ENCODE measurements at regions not wholly inside any gene's neighbourhood (a gene's known extent, or its start where the extent isn't known, plus 50 kb on each side); places are given as distances from the start of the nearest gene placed in this dataset.

DNA sequence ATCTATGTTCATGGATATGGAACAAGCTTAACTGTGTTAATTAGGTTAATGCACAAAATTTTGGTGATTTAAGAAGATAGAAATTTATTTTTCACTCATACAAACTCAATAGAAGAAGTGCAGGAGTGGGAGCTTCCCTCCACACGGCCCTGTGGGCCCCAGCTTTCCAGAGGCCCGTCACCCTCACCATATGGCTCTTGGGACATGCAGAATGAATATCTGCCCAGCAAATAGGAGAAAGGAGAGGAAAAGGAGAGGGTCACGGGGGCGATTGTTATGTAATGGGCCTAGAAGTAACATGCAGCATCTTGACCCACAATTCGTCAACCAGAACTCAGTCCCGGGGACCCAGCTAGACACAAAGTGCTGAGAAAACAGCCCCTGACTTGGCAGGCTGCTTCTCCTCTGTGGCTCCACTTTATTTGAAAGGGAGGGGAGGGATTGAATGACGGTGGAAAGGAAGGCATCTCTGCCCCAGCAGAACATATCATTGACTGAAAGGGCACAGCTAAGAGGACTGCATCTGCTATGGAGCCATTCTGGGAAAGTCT, 648.2 kb upstream of the ID2 start:
- TF ChIP-seq JUND (IDR thresholded peaks at IDR 0.05) (no peak), FOXA1 (IDR thresholded peaks at IDR 0.05) (no peak), NR2F2 (IDR thresholded peaks at IDR 0.05) (no peak)
- TF ChIP-seq, protein P1, sequence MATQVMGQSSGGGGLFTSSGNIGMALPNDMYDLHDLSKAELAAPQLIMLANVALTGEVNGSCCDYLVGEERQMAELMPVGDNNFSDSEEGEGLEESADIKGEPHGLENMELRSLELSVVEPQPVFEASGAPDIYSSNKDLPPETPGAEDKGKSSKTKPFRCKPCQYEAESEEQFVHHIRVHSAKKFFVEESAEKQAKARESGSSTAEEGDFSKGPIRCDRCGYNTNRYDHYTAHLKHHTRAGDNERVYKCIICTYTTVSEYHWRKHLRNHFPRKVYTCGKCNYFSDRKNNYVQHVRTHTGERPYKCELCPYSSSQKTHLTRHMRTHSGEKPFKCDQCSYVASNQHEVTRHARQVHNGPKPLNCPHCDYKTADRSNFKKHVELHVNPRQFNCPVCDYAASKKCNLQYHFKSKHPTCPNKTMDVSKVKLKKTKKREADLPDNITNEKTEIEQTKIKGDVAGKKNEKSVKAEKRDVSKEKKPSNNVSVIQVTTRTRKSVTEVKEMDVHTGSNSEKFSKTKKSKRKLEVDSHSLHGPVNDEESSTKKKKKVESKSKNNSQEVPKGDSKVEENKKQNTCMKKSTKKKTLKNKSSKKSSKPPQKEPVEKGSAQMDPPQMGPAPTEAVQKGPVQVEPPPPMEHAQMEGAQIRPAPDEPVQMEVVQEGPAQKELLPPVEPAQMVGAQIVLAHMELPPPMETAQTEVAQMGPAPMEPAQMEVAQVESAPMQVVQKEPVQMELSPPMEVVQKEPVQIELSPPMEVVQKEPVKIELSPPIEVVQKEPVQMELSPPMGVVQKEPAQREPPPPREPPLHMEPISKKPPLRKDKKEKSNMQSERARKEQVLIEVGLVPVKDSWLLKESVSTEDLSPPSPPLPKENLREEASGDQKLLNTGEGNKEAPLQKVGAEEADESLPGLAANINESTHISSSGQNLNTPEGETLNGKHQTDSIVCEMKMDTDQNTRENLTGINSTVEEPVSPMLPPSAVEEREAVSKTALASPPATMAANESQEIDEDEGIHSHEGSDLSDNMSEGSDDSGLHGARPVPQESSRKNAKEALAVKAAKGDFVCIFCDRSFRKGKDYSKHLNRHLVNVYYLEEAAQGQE (IDR thresholded peaks at IDR 0.05) = no peak
- no peaks in the 10 kb centered on the region for H3K4me1 ChIP-seq (ENCODE audit: control insufficient read depth in 4 of 4, insufficient read depth in 4 of 4, low read length in 3 of 4)
- H3K27me3 ChIP-seq (ENCODE audit: control insufficient read depth in 4 of 4, insufficient read depth in 4 of 4, low read length in 3 of 4) = no peaks in the 10 kb centered on the region
- no peak overlapping the region for H3K27ac ChIP-seq (ENCODE audit: low read depth in 1 of 2, low read length in 2 of 2)
- H3K4me3 ChIP-seq (ENCODE audit: low read depth in 1 of 3, low read length in 3 of 3) = no peak overlapping the region
- H3K9ac ChIP-seq (ENCODE audit: low read depth in 1 of 2, low read length in 2 of 2) = no peak overlapping the region
- 89% methylated on average over 7 of the region's 7 CpGs for WGBS
- no peak for DNase-seq (ENCODE audit: low spot score)
- H3K9me3 ChIP-seq (ENCODE audit: control insufficient read depth in 4 of 4, low read length in 3 of 4) = no peaks in the 10 kb centered on the region
- H3K36me3 ChIP-seq (ENCODE audit: control insufficient read depth in 4 of 4, insufficient read depth in 3 of 4, low read depth in 1 of 4, low read length in 3 of 4) = no peaks in the 10 kb centered on the region

DNA sequence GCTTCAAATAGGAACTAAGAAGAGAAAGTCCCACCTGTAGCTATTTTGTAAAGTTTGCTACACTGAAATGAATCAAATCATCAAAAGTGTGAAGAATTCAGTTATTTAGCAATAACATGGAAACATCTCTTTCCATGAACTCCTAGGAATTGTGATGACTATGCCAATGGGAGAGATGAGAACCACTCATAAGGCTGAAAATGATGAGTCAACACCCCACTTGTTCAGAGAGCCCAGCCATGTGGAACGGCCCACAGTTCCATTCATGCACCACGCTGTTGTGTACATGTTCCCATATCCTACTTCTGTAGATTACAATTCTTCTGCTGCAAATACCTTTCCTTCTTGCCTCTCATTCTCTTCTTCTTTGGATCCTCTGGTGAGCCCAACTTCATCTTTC, 645.5 kb upstream of the ID2 start:
- Histone ChIP-seq H3K27ac (ENCODE audit: low read depth in 1 of 2, low read length in 2 of 2) (no peak overlapping the region), H3K9me3 (ENCODE audit: control insufficient read depth in 4 of 4, low read length in 3 of 4) (no peaks in the 10 kb centered on the region), H3K36me3 (ENCODE audit: control insufficient read depth in 4 of 4, insufficient read depth in 3 of 4, low read depth in 1 of 4, low read length in 3 of 4) (no peaks in the 10 kb centered on the region), H3K27me3 (ENCODE audit: control insufficient read depth in 4 of 4, insufficient read depth in 4 of 4, low read length in 3 of 4) (no peaks in the 10 kb centered on the region), H3K9ac (ENCODE audit: low read depth in 1 of 2, low read length in 2 of 2) (no peak overlapping the region), H3K4me1 (ENCODE audit: control insufficient read depth in 4 of 4, insufficient read depth in 4 of 4, low read length in 3 of 4) (no peaks in the 10 kb centered on the region), H3K4me3 (ENCODE audit: low read depth in 1 of 3, low read length in 3 of 3) (no peak overlapping the region)
- TF ChIP-seq YY1 (IDR thresholded peaks at IDR 0.05) (no peak), SP1 (IDR thresholded peaks at IDR 0.05) (no peak), GABPA (IDR thresholded peaks at IDR 0.05 in 1 of 2, conservative IDR thresholded peaks at IDR 0.05 in 1 of 2) (no peak), HNF4G (IDR thresholded peaks at IDR 0.05) (no peak)
- TF ChIP-seq, protein P1 (IDR thresholded peaks at IDR 0.05) = no peak
- 95% methylated on average over 2 of the region's 2 CpGs for WGBS
- DNase-seq (ENCODE audit: low spot score) = no peak

DNA sequence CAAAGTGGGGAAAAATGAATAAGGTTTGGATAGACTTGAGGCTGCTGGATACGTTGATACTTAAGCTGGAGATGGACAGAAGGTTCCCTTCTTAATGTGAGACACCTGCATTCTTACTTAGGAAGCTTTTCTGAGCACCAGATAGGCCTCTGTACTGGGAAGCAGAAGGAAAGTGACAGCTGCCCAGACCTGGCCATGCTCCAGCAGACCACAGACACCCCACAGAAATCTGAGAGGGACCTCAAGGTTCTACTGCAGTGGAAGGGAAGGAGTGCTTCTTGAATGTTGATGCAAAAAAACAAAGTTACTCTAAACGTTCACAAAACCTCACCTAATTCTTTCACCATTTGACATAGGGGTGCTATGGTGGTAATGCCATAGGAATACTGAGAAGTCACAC, 642.1 kb upstream of the ID2 start:
- no peak overlapping the region for H3K27ac ChIP-seq (ENCODE audit: low read depth in 1 of 2, low read length in 2 of 2)
- no peaks in the 10 kb centered on the region for H3K36me3 ChIP-seq (ENCODE audit: control insufficient read depth in 4 of 4, insufficient read depth in 3 of 4, low read depth in 1 of 4, low read length in 3 of 4)
- H3K4me3 ChIP-seq (ENCODE audit: low read depth in 1 of 3, low read length in 3 of 3) = no peak overlapping the region
- 76% methylated on average over 2 of the region's 2 CpGs for WGBS
- peaks cover 0 to 5% (median 0%) of the 10 kb centered on the region in 4 donors for H3K9me3 ChIP-seq (ENCODE audit: control insufficient read depth in 4 of 4, low read length in 3 of 4)
- H3K27me3 ChIP-seq (ENCODE audit: control insufficient read depth in 4 of 4, insufficient read depth in 4 of 4, low read length in 3 of 4) = no peaks in the 10 kb centered on the region
- H3K4me1 ChIP-seq (ENCODE audit: control insufficient read depth in 4 of 4, insufficient read depth in 4 of 4, low read length in 3 of 4) = no peaks in the 10 kb centered on the region
- H3K9ac ChIP-seq (ENCODE audit: low read depth in 1 of 2, low read length in 2 of 2) = no peak overlapping the region
- DNase-seq (ENCODE audit: low spot score) = no peak
- no peak for TF ChIP-seq HNF4G (IDR thresholded peaks at IDR 0.05)
